Keratinocyte (primary cell): ENCODE measurements at regions not wholly inside any gene's neighbourhood (a gene's known extent, or its start where the extent isn't known, plus 50 kb on each side); places are given as distances from the start of the nearest gene placed in this dataset.

Source experiments
- CTCF ChIP-seq, 3 experiments: IDR thresholded peaks in 1 of 3; conservative IDR thresholded peaks in 1 of 3; optimal IDR thresholded peaks in 1 of 3; 2 replicates in 2 of 3; 3 replicates in 1 of 3; pipeline versions ENCODE3 to v1.5.1; 2011; ENCODE audit warnings: low read length in 3 of 3, mild to moderate bottlenecking in 3 of 3, moderate library complexity in 2 of 3, control low read depth in 1 of 3, inconsistent platforms in 1 of 3; ENCODE audit not compliant: insufficient read depth in 2 of 3; ENCODE audit errors: extremely low read depth in 1 of 3
- EZH2 ChIP-seq: IDR thresholded peaks from one replicate; pipeline ENCODE4 v1.6.1; 2012; ENCODE audit warnings: inconsistent platforms, mild to moderate bottlenecking, low read length, moderate library complexity

- TF ChIP-seq CTCF (optimal IDR thresholded peaks at IDR 0.05 in 1 of 3, IDR thresholded peaks at IDR 0.05 in 1 of 3, conservative IDR thresholded peaks at IDR 0.05 in 1 of 3; ENCODE audit: extremely low read depth in 1 of 3, insufficient read depth in 2 of 3, low read length in 3 of 3): no peak
- no peak for TF ChIP-seq EZH2
These were observed 126.6 kb downstream of the SLC24A2 start for GRCh38 chr9:19662213-19662612.
